ENCODE measurements at regions not wholly inside any gene's neighbourhood (a gene's known extent, or its start where the extent isn't known, plus 50 kb on each side); places are given as distances from the start of the nearest gene placed in this dataset.

DNA sequence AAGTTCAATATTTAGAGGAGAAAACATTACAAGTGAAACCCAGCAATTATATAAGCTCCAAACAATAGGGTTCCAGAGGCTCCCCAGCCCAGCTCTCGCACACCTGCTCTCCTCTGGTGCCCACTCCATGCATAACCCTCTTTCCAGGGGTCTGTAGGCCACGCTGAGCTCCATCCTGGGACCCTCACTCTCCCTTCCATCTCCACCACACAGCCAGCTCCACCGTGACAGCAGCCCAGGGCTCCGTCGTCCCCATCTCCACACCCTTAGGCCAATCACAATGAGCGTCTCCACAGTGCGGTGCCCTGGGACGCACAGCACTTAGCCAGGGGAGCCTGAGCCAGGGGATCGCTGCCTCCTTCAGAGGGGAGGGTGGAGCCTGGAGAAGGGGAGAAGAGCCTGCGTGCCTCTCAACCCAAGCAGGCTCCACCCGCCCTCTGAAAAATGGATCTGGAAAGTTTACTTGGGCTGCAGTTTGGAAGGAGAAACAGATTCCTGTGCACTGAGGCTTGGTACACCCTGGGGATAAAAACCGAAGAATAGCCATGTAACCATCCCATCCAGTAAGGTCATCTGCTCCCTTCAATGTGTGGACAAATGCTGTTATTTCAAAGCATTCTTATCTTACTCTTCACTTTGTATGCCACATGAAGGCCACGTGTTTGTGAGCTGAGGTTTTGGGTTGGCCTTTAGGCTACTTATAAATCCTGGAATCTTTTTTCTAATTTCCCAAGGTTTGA is 72.4 kb upstream of the GGTLC1 start:
- Histone ChIP-seq H3K36me3 (ENCODE audit: insufficient read depth, low read length) (no peaks in the 10 kb centered on the region), H3K4me1 (ENCODE audit: insufficient read depth, low read length) (peaks cover 6% of the 10 kb centered on the region), H3K27me3 (ENCODE audit: control insufficient read depth in 1 of 2, insufficient read depth in 2 of 2, low read length in 2 of 2) (no peaks in the 10 kb centered on the region), H3K9me3 (ENCODE audit: control insufficient read depth in 1 of 2, insufficient read depth in 1 of 2, low read length in 2 of 2) (no peaks in the 10 kb centered on the region), H3K4me3 (ENCODE audit: low read length) (no peak overlapping the region), H3K27ac (ENCODE audit: low read depth in 1 of 2, low read length in 2 of 2) (no peak overlapping the region)
- TF ChIP-seq, protein P1, sequence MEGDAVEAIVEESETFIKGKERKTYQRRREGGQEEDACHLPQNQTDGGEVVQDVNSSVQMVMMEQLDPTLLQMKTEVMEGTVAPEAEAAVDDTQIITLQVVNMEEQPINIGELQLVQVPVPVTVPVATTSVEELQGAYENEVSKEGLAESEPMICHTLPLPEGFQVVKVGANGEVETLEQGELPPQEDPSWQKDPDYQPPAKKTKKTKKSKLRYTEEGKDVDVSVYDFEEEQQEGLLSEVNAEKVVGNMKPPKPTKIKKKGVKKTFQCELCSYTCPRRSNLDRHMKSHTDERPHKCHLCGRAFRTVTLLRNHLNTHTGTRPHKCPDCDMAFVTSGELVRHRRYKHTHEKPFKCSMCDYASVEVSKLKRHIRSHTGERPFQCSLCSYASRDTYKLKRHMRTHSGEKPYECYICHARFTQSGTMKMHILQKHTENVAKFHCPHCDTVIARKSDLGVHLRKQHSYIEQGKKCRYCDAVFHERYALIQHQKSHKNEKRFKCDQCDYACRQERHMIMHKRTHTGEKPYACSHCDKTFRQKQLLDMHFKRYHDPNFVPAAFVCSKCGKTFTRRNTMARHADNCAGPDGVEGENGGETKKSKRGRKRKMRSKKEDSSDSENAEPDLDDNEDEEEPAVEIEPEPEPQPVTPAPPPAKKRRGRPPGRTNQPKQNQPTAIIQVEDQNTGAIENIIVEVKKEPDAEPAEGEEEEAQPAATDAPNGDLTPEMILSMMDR (IDR thresholded peaks at IDR 0.05), result no peak
- no peak overlapping the region for H3K4me3 Mint-ChIP-seq
- ATAC-seq (ENCODE audit: poor library complexity), result no peak
- peaks cover 6% of the 10 kb centered on the region for H3K4me1 Mint-ChIP-seq (ENCODE audit: low read depth)
- intact Hi-C loops (cut with DNase I, micrococcal nuclease), result loop anchor here in 1 of 2 experiments (10.0 kb wide), 1 partner anchor 64 kb away; no protein-coding TSS in a partner anchor
- H3K27me3 Mint-ChIP-seq, result no peaks in the 10 kb centered on the region
- ChIA-PET POLR2A (no interaction called here), CTCF (no interaction called here)
- no peak for DNase-seq
- H3K27ac Mint-ChIP-seq, result no peak overlapping the region
- no peaks in the 10 kb centered on the region for H3K36me3 Mint-ChIP-seq (ENCODE audit: low read depth)
- H3K9me3 Mint-ChIP-seq, result no peaks in the 10 kb centered on the region

DNA sequence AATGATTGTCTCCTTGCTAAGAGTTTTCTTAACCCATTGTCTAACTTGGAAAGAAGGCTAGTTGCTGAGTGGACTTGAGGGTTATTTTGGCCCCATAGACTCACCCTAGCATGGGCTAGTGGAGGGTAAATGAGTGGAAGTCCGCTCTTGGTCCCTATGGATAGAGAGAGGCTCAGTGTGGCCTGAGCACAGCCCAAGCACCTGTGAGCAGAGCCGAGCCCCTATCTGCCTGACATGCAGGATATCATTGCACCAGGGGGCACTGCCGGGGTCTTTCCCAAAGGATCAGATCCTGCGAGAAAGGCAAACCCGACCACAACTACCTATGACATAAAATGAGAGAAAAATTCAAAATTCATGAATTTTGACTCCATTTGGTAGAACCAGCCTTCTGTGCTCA is 70.6 kb upstream of the GGTLC1 start:
- CTCF ChIA-PET, result no interaction called here

DNA sequence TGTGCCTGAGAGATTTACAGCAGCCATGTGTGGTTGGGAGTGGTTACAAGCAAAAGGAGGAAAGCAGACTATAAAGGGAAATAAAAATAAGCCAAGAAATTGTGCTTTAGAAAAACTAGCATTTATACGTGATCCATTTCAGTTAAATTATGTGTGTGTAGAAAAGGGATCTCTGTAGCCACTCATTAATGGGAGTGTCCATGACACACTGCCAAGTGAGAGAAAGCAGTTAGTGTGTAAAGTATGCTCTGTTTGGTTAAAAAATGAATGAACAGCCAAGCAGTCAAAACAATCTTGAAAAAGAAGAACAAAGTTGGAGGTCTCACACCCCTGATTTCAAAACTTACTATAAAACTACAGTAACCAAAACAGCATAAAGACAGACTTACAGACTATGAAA is 67.9 kb upstream of the GGTLC1 start:
- no peak for DNase-seq
- Histone ChIP-seq H3K4me3 (ENCODE audit: low read length) (no peak overlapping the region), H3K4me1 (ENCODE audit: insufficient read depth, low read length) (peaks cover 17% of the 10 kb centered on the region), H3K27me3 (ENCODE audit: control insufficient read depth in 1 of 2, insufficient read depth in 2 of 2, low read length in 2 of 2) (no peaks in the 10 kb centered on the region), H3K36me3 (ENCODE audit: insufficient read depth, low read length) (no peaks in the 10 kb centered on the region), H3K9me3 (ENCODE audit: control insufficient read depth in 1 of 2, insufficient read depth in 1 of 2, low read length in 2 of 2) (no peaks in the 10 kb centered on the region), H3K27ac (ENCODE audit: low read depth in 1 of 2, low read length in 2 of 2) (no peak overlapping the region)
- Mint-ChIP-seq H3K4me1 (ENCODE audit: low read depth) (peaks cover 5% of the 10 kb centered on the region), H3K27ac (no peak overlapping the region), H3K36me3 (ENCODE audit: low read depth) (no peaks in the 10 kb centered on the region), H3K27me3 (no peaks in the 10 kb centered on the region), H3K4me3 (no peak overlapping the region), H3K9me3 (no peaks in the 10 kb centered on the region)
- ChIA-PET POLR2A (no interaction called here), CTCF (no interaction called here)
- intact Hi-C loops (cut with DNase I, micrococcal nuclease), result no loop called here
- ATAC-seq (ENCODE audit: poor library complexity), result no peak
- TF ChIP-seq, protein P1 (IDR thresholded peaks at IDR 0.05), result no peak

More for the DNA sequence above, 70.6 kb upstream of the GGTLC1 start:
- H3K27ac Mint-ChIP-seq, result no peak overlapping the region
- Histone ChIP-seq H3K4me1 (ENCODE audit: insufficient read depth, low read length) (no peaks in the 10 kb centered on the region), H3K9me3 (ENCODE audit: control insufficient read depth in 1 of 2, insufficient read depth in 1 of 2, low read length in 2 of 2) (no peaks in the 10 kb centered on the region), H3K27me3 (ENCODE audit: control insufficient read depth in 1 of 2, insufficient read depth in 2 of 2, low read length in 2 of 2) (no peaks in the 10 kb centered on the region), H3K27ac (ENCODE audit: low read depth in 1 of 2, low read length in 2 of 2) (no peak overlapping the region), H3K4me3 (ENCODE audit: low read length) (no peak overlapping the region), H3K36me3 (ENCODE audit: insufficient read depth, low read length) (no peaks in the 10 kb centered on the region)
- no peaks in the 10 kb centered on the region for H3K27me3 Mint-ChIP-seq
- no peak for DNase-seq
- POLR2A ChIA-PET, result no interaction called here
- no peak overlapping the region for H3K4me3 Mint-ChIP-seq
- no peak for ATAC-seq (ENCODE audit: poor library complexity)
- intact Hi-C loops (cut with DNase I, micrococcal nuclease), result no loop called here
- no peaks in the 10 kb centered on the region for H3K4me1 Mint-ChIP-seq (ENCODE audit: low read depth)
- H3K9me3 Mint-ChIP-seq, result no peaks in the 10 kb centered on the region
- TF ChIP-seq, protein P1 (IDR thresholded peaks at IDR 0.05), result no peak
- no peaks in the 10 kb centered on the region for H3K36me3 Mint-ChIP-seq (ENCODE audit: low read depth)

All from CD4-positive, alpha-beta T cell (primary cell).